Stimulated activated CD4-positive, alpha-beta T cell treated with anti-CD3 and anti-CD28 coated beads, Interleukin-1b, Interleukin-23, amount 100 ng/mL, for 1 hour (primary cell): ENCODE measurements at regions not wholly inside any gene's neighbourhood (a gene's known extent, or its start where the extent isn't known, plus 50 kb on each side); places are given as distances from the start of the nearest gene placed in this dataset.
"Not testable (repeated sequence)": the region's sequence is repeated elsewhere in the genome, so short reads cannot be mapped to it uniquely, and the experiment has no call there.

Experiments used
- DNase-seq, 2 donors: peaks; one replicate each; pipeline ENCODE4 v3.0.0-alpha.2; 2020; ENCODE audit warnings: low read depth in 2 of 2

GRCh38 chrX:121169099-121170035, 122.0 kb downstream of the GLUD2 start:
- DNase-seq, result no peak

GRCh38 chrX:121172703-121173102, 125.3 kb downstream of the GLUD2 start:
- no peak for DNase-seq

- DNase-seq, result no peak
These were observed 132.6 kb downstream of the GLUD2 start for GRCh38 chrX:121179972-121180371.

GRCh38 chrX:121191779-121192178, 144.4 kb downstream of the GLUD2 start:
- DNase-seq, result no peak

GRCh38 chrX:121195719-121196118, 148.3 kb downstream of the GLUD2 start:
- no peak for DNase-seq

- not testable (repeated sequence) for DNase-seq
These were observed 149.5 kb downstream of the GLUD2 start for GRCh38 chrX:121196872-121197444.

GRCh38 chrX:121208563-121208962, 161.2 kb downstream of the GLUD2 start:
- no peak for DNase-seq

GRCh38 chrX:121216641-121217374, 169.4 kb downstream of the GLUD2 start:
- DNase-seq, result no peak

GRCh38 chrX:121221322-121221977, 174.0 kb downstream of the GLUD2 start:
- no peak for DNase-seq

- no peak for DNase-seq
These were observed 180.5 kb downstream of the GLUD2 start for GRCh38 chrX:121227888-121228287.

- no peak for DNase-seq
These were observed 184.4 kb downstream of the GLUD2 start for GRCh38 chrX:121231566-121232358.

GRCh38 chrX:121236040-121236439, 188.6 kb downstream of the GLUD2 start:
- DNase-seq, result no peak

- DNase-seq, result no peak
These were observed 190.7 kb downstream of the GLUD2 start for GRCh38 chrX:121238093-121238492.

- no peak for DNase-seq
These were observed 197.1 kb downstream of the GLUD2 start for GRCh38 chrX:121244511-121244910.

- DNase-seq, result no peak
These were observed 198.4 kb downstream of the GLUD2 start for GRCh38 chrX:121245763-121246162.

- no peak for DNase-seq
These were observed 206.9 kb downstream of the GLUD2 start for GRCh38 chrX:121254336-121254735.

GRCh38 chrX:121256647-121257046, 209.2 kb downstream of the GLUD2 start:
- DNase-seq, result no peak

- no peak for DNase-seq
These were observed 211.1 kb downstream of the GLUD2 start for GRCh38 chrX:121258545-121258944.

GRCh38 chrX:121259170-121259569, 211.8 kb downstream of the GLUD2 start:
- DNase-seq, result no peak

GRCh38 chrX:121260596-121261240, 213.3 kb downstream of the GLUD2 start:
- DNase-seq, result no peak

GRCh38 chrX:121283921-121284320, 236.5 kb downstream of the GLUD2 start:
- no peak for DNase-seq
